ENCODE measurements at regions not wholly inside any gene's neighbourhood (a gene's known extent, or its start where the extent isn't known, plus 50 kb on each side); places are given as distances from the start of the nearest gene placed in this dataset.

DNA sequence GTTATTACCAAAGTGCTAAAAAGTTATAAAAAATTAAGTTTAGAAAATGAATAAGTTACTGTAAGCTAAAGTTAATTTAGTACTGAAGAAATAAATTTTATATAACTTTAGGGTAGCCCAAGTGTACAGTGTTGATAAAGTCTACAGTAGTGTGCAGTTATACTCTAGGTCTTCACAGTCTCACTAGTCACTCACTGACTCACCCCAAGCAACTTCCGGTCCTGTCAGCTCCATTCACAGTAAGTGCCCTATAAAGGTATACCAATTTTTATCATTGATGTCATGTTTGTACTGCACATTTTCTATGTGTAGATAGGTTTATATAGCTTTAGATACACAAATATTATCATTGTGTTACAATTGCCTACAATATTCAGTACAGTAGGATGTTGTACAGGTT, 518.3 kb upstream of the PIK3C3 start:
- TF ChIP-seq, protein P1, sequence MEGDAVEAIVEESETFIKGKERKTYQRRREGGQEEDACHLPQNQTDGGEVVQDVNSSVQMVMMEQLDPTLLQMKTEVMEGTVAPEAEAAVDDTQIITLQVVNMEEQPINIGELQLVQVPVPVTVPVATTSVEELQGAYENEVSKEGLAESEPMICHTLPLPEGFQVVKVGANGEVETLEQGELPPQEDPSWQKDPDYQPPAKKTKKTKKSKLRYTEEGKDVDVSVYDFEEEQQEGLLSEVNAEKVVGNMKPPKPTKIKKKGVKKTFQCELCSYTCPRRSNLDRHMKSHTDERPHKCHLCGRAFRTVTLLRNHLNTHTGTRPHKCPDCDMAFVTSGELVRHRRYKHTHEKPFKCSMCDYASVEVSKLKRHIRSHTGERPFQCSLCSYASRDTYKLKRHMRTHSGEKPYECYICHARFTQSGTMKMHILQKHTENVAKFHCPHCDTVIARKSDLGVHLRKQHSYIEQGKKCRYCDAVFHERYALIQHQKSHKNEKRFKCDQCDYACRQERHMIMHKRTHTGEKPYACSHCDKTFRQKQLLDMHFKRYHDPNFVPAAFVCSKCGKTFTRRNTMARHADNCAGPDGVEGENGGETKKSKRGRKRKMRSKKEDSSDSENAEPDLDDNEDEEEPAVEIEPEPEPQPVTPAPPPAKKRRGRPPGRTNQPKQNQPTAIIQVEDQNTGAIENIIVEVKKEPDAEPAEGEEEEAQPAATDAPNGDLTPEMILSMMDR (IDR thresholded peaks at IDR 0.05): no peak
- no peak for TF ChIP-seq POLR2A (IDR thresholded peaks at IDR 0.05)
